GM19372 (cell line): ENCODE measurements at regions not wholly inside any gene's neighbourhood (a gene's known extent, or its start where the extent isn't known, plus 50 kb on each side); places are given as distances from the start of the nearest gene placed in this dataset.

Source experiments
- ATAC-seq: cut with Tn5 transposase; IDR thresholded peaks from one replicate; pipeline ENCODE4 v1.9.1; 2021; ENCODE audit warnings: mild to moderate bottlenecking, low read depth, moderate library complexity; ENCODE audit not compliant: unreplicated experiment

DNA sequence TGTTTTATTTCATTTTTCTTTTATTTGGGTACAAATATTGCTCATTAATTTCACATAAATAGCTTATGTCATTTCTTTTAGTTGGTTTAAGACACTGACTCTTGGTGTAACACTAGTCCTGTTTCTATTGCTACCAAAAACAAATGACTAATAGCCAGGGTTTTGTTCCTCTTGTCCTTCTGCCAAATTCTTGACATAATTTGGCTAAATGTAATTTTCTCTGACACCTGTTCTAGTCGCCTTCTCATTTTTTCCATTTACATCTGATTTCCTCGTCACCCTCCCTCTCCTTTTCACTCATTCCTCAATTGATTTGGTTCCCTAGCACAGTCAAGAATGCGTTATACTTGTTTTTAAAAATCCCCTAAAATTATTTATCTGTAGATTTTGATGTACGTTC is 1718.7 kb downstream of the EFNB2 start:
- ATAC-seq = no peak

DNA sequence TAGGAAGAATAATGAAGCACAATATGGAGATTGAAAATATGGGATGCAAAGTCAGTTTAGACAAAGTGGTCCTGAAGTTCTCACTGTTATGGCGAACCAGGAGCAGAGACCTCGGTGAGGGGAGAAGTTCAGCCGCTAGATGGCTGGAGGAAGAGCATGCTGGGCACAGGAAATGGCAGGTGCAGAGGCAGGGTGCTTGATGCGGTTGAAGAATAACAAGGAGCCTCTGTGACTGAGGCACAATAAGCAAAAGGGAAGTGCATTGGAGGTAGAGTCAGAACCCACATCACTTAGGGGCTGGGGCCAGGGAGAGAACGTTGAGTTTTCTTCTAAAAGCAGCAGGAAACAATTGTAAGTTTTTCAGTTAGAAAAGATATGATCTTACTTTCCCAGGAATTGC is 1725.2 kb downstream of the EFNB2 start:
- no peak for ATAC-seq

DNA sequence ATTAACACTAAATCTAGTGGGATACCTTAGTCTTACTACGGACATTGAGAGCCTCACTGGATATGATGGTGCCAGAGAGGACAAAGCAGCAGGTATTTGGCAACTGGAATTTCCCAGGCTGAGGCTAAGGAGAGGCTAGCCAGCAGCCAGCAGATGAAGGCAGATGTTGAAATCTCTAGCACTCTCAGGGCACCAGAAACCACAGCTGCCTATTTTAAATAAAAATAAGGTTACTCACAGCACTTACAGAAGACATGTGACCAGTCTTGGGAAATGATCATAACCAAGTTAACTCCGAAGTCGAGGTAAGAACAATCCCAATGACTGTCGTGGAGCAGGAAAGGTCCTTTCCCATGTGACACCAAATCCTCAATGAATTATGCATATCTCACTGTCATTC is 1726.0 kb downstream of the EFNB2 start:
- no peak for ATAC-seq

DNA sequence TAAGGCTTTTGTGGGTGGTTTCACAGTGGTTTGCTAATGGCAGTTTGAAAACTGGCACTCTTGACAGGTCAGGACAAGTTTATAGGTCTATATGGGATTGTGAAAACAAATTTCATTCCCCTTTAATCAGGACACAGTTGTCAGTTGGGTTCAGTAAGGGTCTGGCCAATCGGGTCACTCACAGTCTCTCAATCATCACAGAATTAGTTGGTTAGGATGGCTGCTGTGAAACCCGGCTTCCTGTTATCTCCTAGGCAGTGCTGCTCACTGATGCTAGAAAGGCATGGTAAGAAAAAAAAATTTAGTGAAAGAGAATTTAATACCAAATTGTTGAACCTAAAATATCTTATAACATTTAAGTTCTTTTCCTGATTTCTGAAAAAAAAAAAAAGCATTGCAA is 1730.1 kb downstream of the EFNB2 start:
- ATAC-seq = no peak

DNA sequence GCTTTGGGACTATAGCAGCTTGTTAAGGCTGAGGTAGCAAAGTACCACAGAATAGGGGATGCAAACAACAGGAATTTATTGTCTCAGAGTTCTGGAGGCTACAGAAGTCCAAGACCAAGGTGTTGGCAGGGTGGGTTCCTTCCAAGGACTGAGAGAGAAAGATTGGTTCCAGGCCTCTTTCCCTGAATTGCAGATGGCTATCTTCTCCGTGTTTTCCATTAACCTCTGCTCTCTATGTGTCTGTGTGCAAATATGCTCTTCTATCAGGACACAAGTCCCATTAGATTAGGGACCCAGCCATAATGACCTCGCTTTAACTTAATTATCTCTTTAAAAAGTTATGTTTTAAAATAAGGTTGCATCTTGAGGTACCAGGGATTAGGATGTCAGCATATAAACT is 1732.9 kb upstream of the SLC10A2 start:
- no peak for ATAC-seq

DNA sequence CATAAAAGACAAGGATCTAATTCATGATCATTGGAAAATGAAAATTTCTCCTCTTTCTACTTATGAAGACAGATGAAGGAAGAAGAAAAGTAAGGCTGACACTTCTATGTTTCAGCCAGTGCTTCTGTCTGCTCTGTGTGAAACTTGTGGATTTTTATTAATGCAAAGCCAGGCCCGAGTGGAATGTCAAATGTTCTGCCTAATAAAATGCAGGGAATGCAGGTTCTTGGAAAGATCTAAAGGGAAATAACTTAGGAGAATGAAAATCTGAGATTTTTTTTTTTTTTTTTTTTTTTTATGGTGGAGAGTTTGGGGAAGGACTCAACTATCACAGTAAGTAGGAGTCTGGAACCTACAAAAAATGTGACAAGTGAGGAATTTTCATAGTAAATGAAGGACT is 1732.3 kb upstream of the SLC10A2 start:
- ATAC-seq = no peak

DNA sequence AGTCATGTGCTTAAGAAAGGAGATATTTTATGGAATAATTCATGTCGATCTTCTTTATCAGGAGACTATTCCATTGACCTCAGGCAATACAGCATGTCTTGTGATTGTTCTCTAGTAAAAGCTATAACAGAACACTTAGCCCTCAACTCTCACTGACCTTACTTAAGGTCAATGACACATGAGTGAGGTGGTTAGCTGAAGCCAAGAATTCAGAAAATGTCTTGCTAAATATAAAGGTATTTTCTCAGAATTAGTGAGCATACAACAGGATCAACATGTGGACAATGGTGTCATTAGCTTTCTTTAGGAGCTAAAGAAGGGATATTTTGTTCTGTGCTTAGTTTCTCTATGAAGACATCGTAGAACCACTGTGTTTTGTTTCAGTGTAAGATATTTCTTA is 1730.4 kb upstream of the SLC10A2 start:
- ATAC-seq = no peak

DNA sequence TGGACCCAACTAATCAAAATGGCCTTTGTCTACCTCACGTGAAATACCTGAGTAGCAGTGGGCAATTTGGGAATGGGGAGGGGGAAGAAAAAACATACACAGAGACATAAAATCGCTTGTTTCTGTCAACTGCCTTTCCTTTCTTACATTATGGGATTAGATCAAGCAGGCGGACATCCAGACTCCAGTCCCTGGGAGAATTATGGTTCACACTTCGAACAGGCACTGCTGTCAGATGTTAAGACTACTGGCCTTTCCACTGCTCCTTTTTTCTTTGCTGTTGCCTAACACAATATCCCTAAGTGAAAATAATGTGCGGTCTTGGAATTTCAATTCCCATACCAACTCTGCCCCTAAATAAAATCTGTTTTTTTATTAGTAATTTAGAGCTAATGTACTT is 1719.7 kb upstream of the SLC10A2 start:
- ATAC-seq = no peak

DNA sequence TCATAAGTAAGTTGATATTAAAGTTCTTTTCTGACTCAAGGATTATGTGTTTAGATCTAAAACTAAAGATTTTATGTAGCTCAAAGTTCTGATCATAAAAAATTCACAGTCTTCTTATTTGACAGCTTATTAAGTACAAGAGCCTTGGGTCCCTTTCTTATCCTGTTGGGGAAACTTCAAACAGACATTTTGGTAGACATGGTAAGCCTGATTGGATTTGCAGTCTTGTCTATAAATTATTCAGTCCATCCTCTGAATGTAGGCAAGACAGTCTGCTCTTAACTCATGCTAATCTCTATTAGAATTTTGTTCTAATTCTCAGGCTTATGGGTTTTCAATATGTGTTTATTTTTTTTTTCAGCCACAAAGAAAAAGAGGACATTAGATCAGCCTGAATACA is 1718.7 kb upstream of the SLC10A2 start:
- ATAC-seq = no peak

DNA sequence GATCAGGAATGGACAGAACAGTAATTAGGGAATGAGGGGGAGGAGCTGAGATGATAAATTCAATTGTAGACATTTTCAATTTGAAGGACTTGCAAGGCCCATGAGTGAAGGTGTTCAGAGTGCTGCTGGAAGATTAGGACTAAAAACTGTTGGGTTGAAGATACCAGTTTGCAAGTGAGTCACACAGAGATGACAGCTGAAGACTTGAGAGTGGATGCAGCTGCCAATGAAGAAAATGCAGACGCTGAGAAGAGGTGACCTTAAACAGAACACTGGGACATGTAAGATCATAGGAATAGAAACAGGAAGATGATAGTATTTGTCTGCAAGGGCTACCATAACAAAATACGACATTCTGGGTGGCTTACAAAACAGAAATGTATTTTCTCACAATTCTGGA is 1716.5 kb upstream of the SLC10A2 start:
- ATAC-seq = no peak

DNA sequence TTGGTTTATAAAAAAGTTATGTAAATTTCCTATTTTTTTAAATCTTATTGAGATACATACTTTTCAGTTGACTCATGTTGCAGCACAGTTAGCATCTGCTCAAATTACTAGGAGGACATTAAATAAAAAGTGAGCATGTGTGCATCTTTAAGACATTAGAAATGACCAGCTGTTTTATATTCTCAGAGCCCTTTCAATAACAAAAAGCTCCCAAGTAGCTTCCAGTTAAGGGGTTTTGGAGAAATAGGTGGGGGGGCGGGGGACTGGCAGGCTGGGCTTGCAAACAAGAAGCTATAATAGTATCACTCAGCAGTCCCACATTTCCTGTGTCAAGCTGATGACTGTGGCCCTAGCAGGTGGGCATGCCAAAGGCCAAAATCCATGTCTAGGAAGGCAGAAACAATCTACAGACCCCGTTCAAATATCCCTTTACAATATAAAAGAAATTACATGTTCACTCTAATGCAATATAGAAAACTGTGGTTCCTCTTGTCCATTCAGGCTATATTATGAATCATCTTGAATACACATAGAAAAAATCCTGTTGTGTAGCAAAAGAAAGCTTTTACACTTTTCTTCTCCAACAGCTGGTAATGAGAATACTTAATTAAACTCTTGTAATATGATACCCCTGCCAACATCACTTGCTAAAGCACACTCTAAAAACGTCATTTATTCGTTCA is 1713.2 kb upstream of the SLC10A2 start:
- no peak for ATAC-seq

DNA sequence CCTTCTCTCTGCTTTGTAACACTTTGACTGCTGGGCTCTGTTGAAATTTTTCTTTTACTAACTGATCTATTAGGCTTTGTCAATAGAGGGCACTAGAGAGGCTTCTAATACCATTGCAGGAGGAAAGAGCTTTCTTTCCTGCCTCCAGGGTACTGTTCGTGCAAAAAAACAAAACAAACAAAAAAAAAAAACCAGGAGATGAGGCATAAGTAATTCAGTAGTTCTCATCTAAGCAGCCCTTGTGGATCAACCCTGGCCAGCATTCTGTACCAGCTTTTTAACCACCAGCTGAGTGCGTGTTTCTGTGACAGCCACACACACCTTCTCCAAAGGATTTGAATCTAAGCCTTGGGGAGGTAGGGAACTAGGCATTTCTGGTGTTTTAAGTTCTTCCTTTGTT is 1707.6 kb upstream of the SLC10A2 start:
- no peak for ATAC-seq

DNA sequence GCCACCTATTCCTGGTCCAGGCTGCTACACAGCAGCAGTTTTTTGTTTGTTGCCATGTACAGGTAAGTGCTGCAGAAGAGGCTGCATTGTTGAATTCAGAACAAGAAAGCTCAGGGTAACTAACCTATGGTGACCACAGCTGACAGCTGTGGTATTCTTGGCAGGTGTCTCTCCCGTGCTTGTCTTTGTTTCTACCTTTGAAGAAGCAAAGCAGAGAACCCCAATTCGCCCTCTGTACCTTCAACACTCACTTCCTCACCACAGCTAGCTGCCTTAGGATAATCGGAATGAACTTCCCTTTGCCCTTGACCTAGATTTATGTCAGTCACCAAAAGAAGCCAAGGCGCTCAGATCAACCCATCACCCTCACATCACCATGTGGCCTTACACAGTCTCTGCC is 1703.3 kb upstream of the SLC10A2 start:
- ATAC-seq = no peak

DNA sequence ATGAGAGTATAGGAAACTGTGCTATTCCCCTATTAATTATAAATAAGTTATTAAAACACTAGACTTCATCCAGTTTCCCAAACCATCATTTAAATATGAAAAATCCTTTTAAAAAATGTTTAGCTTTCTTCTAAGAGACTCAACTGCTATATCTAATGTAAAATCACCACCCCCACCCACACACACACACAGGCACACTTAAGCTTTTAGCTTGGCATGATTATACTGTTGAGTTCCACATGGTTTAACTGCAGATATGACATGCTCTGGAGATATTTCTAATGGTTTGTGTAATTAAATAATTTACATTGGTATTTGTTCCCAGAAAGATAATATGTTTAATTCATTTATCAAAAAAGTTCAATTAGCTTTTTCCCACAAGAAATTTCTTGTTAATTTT is 1700.1 kb upstream of the SLC10A2 start:
- ATAC-seq = no peak

DNA sequence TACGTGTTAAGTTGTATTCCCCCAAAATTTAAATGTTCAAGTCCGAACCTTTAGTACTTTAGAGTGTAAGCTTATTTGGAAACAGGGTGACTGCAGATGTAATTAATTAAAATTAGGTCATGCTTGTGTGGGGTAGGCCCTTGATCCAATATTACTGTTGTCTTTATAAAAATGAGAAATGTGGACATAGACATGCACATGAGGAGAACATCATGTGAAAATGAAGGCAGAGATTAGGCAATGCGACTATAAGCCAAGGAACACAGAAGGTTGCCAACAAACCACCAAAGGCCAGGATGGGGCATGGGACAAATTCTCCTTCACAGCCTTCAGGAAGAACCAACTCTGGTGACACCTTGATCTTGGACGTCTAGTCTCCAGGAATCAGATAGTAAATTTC is 1698.4 kb upstream of the SLC10A2 start:
- no peak for ATAC-seq

DNA sequence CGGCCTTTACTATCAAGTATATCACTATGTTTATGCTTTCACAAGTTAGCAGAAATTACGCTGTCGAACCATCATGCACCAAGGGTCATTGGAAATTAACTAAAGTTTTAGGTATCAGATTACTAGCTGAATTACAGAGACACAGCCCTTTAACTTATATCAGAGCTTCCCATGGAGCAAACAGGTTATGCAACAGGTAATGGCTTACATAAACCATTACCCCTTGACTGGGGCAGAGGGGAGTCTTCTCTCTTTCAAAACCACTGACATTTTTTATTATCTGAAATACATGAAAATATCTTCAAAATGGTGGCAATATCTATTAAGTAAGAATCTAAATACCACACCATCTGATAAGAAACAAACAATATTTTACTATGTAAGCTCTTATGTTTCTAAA is 1692.9 kb upstream of the SLC10A2 start:
- no peak for ATAC-seq

DNA sequence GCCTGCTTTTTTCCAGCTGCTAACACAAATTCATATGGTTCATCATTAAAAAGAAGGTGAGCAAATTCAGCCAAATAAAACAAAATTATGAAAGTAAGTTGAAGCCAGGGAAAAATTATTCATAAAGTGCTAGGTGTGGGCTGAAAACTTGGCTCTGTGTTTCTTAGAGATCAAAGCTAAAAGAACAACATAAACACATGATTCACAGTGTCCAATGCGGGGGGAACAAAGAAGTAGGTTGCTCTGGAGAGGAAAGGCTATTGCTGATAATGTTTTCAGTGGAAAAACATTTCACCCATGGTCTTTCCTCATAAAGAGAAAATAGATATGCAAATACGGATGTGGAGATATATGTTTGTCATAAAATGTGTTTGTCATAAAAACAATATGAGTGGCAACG is 1691.5 kb upstream of the SLC10A2 start:
- ATAC-seq = no peak

DNA sequence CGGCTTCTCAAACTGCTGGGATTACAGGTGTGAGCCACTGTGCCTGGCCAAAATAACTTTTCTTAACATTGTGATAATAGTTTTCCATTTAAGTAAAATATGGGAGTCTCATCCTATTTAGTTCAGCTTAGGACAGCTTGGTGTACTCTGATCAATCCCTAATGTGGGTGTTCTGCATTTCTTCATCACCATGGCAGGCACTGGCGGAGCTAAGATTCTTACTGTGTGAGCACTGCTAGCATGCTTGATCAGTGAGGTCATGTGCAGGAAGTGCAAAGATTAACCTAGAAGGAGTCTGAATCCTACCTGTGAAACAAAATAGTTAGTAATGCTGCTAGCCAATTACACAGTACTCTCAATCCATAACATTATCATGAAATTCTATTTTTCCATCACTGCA is 1684.2 kb upstream of the SLC10A2 start:
- no peak for ATAC-seq

DNA sequence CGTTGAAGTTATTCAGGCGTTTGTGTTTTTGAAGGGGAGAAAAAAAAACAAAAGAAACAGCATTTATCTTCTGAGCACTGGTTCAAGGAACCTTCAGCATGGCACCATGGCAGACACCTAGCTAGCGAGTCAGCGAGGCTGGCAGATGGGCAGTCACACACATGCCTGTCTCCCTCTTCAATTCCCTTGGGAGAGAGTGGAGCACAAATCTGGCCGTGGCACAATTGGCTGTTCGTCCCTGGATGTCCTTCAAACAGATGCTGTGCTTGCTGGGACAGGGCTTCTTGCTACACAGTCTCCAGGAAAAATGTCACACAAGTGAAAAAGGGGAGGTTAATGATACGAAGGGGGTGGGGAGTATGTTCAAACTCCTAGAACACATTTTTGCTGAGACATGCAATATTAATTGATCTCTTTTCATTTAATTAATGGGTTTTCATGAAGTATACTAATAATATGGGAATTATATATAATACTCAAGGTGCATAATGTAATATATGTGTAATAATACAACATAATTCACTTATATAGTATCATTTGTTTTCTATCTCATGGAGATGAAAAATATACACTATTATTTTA is 1674.5 kb upstream of the SLC10A2 start:
- ATAC-seq = no peak

DNA sequence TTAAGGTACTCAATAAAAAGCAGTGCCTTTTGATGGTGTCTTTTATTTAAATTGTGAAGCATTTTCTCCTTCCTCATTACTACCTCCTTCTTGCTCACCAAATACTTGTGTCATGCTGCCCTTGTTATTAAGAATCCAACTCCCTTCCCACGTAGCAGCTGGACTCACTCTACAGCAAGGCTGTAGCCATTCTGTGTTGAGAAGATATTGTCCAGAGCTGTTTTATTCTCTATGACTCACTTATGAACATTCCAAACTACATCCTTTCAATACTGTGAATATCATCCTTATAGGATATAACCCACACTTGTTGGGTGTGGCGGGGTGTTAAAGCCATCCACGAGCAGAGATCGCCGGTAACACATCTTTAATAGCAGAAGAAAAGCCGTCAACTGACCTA is 1671.5 kb upstream of the SLC10A2 start:
- no peak for ATAC-seq

DNA sequence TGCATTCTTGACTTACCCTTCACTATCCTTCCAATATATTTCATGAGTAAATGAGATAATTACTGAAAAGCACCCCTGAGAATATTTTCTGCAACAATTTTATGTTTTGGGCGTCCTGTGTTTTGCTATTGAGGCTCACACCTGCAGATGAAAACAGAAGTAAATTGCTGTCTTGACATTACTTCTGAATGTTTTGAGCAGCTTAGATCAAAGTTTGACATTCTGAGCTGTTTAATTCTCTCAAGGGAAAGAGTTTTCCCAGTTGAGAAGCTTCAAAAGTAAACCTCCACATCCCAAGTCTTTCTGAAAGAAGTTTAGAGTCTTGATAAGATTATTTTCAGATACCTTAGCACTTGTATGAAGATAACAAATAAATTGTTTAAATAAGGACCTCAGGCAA is 1667.2 kb upstream of the SLC10A2 start:
- ATAC-seq = no peak

DNA sequence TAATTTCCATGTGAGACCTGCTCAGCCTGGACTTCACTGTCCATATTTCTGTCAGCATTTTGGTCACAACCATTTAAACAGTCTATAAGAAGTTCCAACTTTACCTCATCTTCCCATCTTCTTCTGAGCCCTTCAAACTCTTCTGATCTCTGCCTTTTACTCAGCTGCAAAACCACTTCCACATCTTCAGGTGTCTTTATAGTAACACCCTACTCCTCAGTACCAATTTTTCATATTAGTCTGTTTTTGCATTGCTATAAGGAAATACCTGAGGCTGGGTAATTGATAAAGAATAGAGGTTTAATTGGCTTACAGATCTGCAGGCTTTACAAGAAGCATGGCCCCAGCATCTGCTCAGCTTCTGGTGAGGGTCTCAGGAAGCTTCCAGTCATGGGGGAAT is 1648.9 kb upstream of the SLC10A2 start:
- ATAC-seq = no peak
